ENCODE measurements at regions not wholly inside any gene's neighbourhood (a gene's known extent, or its start where the extent isn't known, plus 50 kb on each side); places are given as distances from the start of the nearest gene placed in this dataset.

DNA sequence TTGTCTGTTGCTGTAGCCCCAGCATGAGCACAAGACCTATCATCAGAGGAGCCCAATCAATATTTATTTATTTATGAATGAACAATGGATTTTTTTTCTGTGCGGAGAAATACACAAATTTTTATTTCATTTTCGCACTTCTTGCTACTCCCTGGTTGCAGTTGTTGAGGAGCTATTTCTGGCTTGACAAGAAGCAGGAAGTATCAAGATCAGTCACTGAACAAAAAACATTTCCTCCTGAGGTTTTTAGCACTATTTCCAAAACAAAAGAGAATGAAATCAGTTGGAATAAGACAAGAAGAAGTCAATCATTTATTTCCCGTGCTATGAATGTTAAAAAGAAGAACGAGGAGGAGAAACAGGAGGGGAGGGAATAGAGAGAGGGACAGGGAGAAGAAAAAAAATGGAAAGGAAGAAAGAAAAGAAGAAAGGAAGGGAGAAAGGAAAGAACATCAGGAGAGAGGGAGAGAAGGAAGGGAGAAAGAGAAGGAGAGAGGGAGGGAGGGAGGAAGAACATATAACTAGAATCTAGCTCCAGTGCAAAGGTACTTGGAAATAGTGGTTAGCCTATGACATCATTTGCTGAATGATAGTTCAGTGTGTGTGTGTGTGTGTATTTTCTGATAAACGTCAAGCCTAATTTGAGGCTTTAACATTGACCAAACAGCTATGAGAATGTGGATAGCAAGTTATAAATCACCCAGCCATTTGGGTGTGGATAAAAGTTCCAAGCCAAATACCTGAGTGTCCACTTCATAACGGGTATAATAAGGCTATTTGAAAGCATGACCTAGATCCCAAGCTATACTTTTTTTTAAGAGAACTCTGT is 586.0 kb downstream of the EBF1 start:
- TF ChIP-seq, protein P1, sequence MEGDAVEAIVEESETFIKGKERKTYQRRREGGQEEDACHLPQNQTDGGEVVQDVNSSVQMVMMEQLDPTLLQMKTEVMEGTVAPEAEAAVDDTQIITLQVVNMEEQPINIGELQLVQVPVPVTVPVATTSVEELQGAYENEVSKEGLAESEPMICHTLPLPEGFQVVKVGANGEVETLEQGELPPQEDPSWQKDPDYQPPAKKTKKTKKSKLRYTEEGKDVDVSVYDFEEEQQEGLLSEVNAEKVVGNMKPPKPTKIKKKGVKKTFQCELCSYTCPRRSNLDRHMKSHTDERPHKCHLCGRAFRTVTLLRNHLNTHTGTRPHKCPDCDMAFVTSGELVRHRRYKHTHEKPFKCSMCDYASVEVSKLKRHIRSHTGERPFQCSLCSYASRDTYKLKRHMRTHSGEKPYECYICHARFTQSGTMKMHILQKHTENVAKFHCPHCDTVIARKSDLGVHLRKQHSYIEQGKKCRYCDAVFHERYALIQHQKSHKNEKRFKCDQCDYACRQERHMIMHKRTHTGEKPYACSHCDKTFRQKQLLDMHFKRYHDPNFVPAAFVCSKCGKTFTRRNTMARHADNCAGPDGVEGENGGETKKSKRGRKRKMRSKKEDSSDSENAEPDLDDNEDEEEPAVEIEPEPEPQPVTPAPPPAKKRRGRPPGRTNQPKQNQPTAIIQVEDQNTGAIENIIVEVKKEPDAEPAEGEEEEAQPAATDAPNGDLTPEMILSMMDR (IDR thresholded peaks at IDR 0.05; ENCODE audit: insufficient read depth, low read length, poor library complexity, severe bottlenecking), result no peak
- Histone ChIP-seq H3K27me3 (ENCODE audit: control insufficient read depth, insufficient read depth, low read length) (no peaks in the 10 kb centered on the region), H3K36me3 (ENCODE audit: control insufficient read depth, insufficient read depth, low read length) (no peaks in the 10 kb centered on the region), H3K4me3 (ENCODE audit: low read depth, low read length) (no peak overlapping the region)
- no peak for DNase-seq (ENCODE audit: low read depth)

DNA sequence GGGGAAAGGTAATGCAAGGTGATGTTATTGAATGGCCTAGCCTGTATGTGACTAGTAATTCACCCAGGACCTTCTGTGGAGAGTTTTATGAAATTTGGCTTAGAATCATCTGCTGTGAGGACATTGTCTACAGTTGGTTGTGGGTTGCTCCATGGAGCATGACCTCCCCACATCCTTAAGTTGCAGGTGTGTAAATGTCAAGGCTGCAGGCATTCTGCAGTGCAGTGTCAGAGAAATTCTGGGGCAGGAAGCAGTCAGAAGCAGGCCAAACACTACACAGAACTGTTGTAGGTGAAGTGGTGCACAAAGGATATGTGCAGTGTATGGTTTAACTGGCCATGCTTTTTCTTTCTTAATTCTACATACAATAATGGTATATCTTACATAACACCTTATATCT is 588.3 kb downstream of the EBF1 start:
- Histone ChIP-seq H3K4me3 (ENCODE audit: low read depth, low read length) (no peak overlapping the region), H3K27me3 (ENCODE audit: control insufficient read depth, insufficient read depth, low read length) (no peaks in the 10 kb centered on the region), H3K36me3 (ENCODE audit: control insufficient read depth, insufficient read depth, low read length) (no peaks in the 10 kb centered on the region)
- no peak for DNase-seq (ENCODE audit: low read depth)
- TF ChIP-seq, protein P1 (IDR thresholded peaks at IDR 0.05; ENCODE audit: insufficient read depth, low read length, poor library complexity, severe bottlenecking), result no peak

- H3K27me3 ChIP-seq (ENCODE audit: control insufficient read depth, insufficient read depth, low read length), result no peaks in the 10 kb centered on the region
- no peak overlapping the region for H3K4me3 ChIP-seq (ENCODE audit: low read depth, low read length)
- DNase-seq (ENCODE audit: low read depth), result no peak
- no peaks in the 10 kb centered on the region for H3K36me3 ChIP-seq (ENCODE audit: control insufficient read depth, insufficient read depth, low read length)
- TF ChIP-seq, protein P1 (IDR thresholded peaks at IDR 0.05; ENCODE audit: insufficient read depth, low read length, poor library complexity, severe bottlenecking), result no peak
Measured at GRCh38 chr5:158510479-158510878, 589.2 kb downstream of the EBF1 start.

DNA sequence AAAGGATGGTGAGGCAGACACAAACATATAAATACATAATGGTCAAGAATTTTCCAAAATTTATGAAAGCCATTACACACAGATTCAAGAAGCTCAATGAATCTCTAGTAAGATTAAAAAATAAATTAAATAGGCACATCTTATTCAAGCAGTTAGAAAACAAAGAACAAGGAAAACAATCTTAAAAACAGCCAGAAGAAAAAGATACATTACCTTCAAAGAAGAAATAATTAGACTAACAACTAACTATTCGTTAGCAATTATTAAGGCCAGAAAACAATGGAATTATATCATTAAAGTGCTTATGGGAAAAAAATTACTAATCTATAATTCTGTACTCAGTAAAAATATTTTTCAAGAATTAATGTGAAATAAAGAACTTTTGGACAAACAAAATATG is 593.1 kb downstream of the EBF1 start:
- Histone ChIP-seq H3K27me3 (ENCODE audit: control insufficient read depth, insufficient read depth, low read length) (no peaks in the 10 kb centered on the region), H3K4me3 (ENCODE audit: low read depth, low read length) (no peak overlapping the region), H3K36me3 (ENCODE audit: control insufficient read depth, insufficient read depth, low read length) (no peaks in the 10 kb centered on the region)
- TF ChIP-seq, protein P1 (IDR thresholded peaks at IDR 0.05; ENCODE audit: insufficient read depth, low read length, poor library complexity, severe bottlenecking), result no peak
- DNase-seq (ENCODE audit: low read depth), result no peak

- Histone ChIP-seq H3K27me3 (ENCODE audit: control insufficient read depth, insufficient read depth, low read length) (no peaks in the 10 kb centered on the region), H3K4me3 (ENCODE audit: low read depth, low read length) (no peak overlapping the region), H3K36me3 (ENCODE audit: control insufficient read depth, insufficient read depth, low read length) (no peaks in the 10 kb centered on the region)
- DNase-seq (ENCODE audit: low read depth), result no peak
- TF ChIP-seq, protein P1 (IDR thresholded peaks at IDR 0.05; ENCODE audit: insufficient read depth, low read length, poor library complexity, severe bottlenecking), result no peak
Measured at GRCh38 chr5:158502686-158503085, 597.0 kb downstream of the EBF1 start.
